ENCODE measurements at regions not wholly inside any gene's neighbourhood (a gene's known extent, or its start where the extent isn't known, plus 50 kb on each side); places are given as distances from the start of the nearest gene placed in this dataset.

GRCh38 chr4:126708716-126709115 is 924.0 kb upstream of the INTU start:
- H3K9me3 ChIP-seq (ENCODE audit: low read length) = no peaks in the 10 kb centered on the region
- no TSS peak for BruUV-seq (replicated peaks)
- POLR2A ChIA-PET = no interaction called here
- no peak overlapping the region for H2AFZ ChIP-seq (ENCODE audit: low read length)
- no peaks in the 10 kb centered on the region for H3K79me2 ChIP-seq (ENCODE audit: insufficient read depth, low read length)
- intact Hi-C loops (cut with micrococcal nuclease; ENCODE audit: unreplicated experiment) = no loop called here
- H3K27ac ChIP-seq (ENCODE audit: extremely low read length, insufficient read depth, low read length) = no peak overlapping the region
- no peaks in the 10 kb centered on the region for H3K36me3 ChIP-seq (replicated peaks in 1 of 2; ENCODE audit: control insufficient read depth in 1 of 2, insufficient read depth in 2 of 2, low read length in 2 of 2)
- no peaks in the 10 kb centered on the region for H4K20me1 ChIP-seq (ENCODE audit: insufficient read depth, low read length)
- no peak overlapping the region for H3K4me3 ChIP-seq (replicated peaks in 1 of 3; ENCODE audit: insufficient read depth in 1 of 3, low read depth in 2 of 3, low read length in 3 of 3)
- no peak for ATAC-seq
- H3K4me1 ChIP-seq (ENCODE audit: insufficient read depth, low read length) = no peaks in the 10 kb centered on the region
- DNase-seq (ENCODE audit: low spot score) = no peak
- WGBS (ENCODE audit: low lambda C conversion rate) = 15% methylated on average over 2 of the region's 2 CpGs
- in situ Hi-C loops (cut with HindIII; ENCODE audit: extremely low pct_ligation_motif_present, low pct_unique_long_range_greater_than_20kb) = no loop called here
- CTCF ChIA-PET (ENCODE audit: low intra/inter-chr PET ratio, low total read pairs) = no interaction called here
- H3K9ac ChIP-seq (ENCODE audit: insufficient read depth, low read depth, low read length) = no peak overlapping the region
- no peak for FAIRE-seq
- TF ChIP-seq PAWR (CRISPR knock-in tag; IDR thresholded peaks at IDR 0.05; ENCODE audit: borderline replicate concordance) (no peak), KDM5A (IDR thresholded peaks at IDR 0.05; ENCODE audit: borderline replicate concordance, low read length) (no peak), TOPORS (CRISPR knock-in tag; IDR thresholded peaks at IDR 0.05) (no peak), MTA3 (CRISPR knock-in tag; IDR thresholded peaks at IDR 0.05) (no peak), MYNN (CRISPR knock-in tag; IDR thresholded peaks at IDR 0.05; ENCODE audit: low read depth) (no peak), ZNF772 (CRISPR knock-in tag; IDR thresholded peaks at IDR 0.05) (no peak), ZFX (CRISPR knock-in tag; IDR thresholded peaks at IDR 0.05; ENCODE audit: low read depth) (no peak), ZMYM2 (CRISPR knock-in tag; IDR thresholded peaks at IDR 0.05) (no peak), ZNF256 (CRISPR knock-in tag; conservative IDR thresholded peaks at IDR 0.05) (no peak)
- TF ChIP-seq, protein P1, sequence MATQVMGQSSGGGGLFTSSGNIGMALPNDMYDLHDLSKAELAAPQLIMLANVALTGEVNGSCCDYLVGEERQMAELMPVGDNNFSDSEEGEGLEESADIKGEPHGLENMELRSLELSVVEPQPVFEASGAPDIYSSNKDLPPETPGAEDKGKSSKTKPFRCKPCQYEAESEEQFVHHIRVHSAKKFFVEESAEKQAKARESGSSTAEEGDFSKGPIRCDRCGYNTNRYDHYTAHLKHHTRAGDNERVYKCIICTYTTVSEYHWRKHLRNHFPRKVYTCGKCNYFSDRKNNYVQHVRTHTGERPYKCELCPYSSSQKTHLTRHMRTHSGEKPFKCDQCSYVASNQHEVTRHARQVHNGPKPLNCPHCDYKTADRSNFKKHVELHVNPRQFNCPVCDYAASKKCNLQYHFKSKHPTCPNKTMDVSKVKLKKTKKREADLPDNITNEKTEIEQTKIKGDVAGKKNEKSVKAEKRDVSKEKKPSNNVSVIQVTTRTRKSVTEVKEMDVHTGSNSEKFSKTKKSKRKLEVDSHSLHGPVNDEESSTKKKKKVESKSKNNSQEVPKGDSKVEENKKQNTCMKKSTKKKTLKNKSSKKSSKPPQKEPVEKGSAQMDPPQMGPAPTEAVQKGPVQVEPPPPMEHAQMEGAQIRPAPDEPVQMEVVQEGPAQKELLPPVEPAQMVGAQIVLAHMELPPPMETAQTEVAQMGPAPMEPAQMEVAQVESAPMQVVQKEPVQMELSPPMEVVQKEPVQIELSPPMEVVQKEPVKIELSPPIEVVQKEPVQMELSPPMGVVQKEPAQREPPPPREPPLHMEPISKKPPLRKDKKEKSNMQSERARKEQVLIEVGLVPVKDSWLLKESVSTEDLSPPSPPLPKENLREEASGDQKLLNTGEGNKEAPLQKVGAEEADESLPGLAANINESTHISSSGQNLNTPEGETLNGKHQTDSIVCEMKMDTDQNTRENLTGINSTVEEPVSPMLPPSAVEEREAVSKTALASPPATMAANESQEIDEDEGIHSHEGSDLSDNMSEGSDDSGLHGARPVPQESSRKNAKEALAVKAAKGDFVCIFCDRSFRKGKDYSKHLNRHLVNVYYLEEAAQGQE (IDR thresholded peaks at IDR 0.05; ENCODE audit: borderline replicate concordance in 1 of 2, low read depth in 1 of 2, low read length in 2 of 2) = no peak
- H3K27me3 ChIP-seq (ENCODE audit: control insufficient read depth in 1 of 2, insufficient read depth in 2 of 2, low read length in 2 of 2) = no peaks in the 10 kb centered on the region
- H3K4me2 ChIP-seq (ENCODE audit: low read depth, low read length) = no peak overlapping the region
